ENCODE measurements at regions not wholly inside any gene's neighbourhood (a gene's known extent, or its start where the extent isn't known, plus 50 kb on each side); places are given as distances from the start of the nearest gene placed in this dataset.

DNA sequence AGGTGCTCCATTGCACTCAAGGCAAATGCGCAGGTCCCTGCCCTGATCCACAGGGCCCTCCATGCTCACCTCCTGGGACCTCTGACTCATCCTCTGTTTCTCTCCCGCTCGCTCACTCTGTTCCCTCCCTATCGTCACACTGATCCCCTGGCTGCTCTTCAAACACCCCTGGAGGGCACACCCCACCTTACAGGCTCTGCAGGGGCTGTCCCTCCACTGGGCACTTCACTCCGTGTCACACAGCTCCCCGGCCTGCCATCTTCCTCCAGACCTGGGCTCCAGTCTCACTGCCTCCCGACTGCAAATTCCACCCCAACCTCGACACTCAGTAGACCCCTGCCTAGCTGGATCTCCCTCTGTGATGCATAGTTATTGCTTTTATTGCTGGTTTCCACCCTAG lies 91.5 kb upstream of the PRDM11 start:
- TF ChIP-seq BHLHE40 (IDR thresholded peaks at IDR 0.05; ENCODE audit: borderline replicate concordance) (no peak), FOXM1 (IDR thresholded peaks at IDR 0.05; ENCODE audit: borderline replicate concordance) (no peak), SP1 (IDR thresholded peaks at IDR 0.05) (no peak), ZNF384 (IDR thresholded peaks at IDR 0.05) (no peak), SUZ12 (IDR thresholded peaks at IDR 0.05) (no peak), TARDBP (IDR thresholded peaks at IDR 0.05) (no peak), ELF4 (IDR thresholded peaks at IDR 0.05) (no peak), FOXK2 (IDR thresholded peaks at IDR 0.05) (no peak)

Data from HEK293T (cell line).